ENCODE measurements at regions not wholly inside any gene's neighbourhood (a gene's known extent, or its start where the extent isn't known, plus 50 kb on each side); places are given as distances from the start of the nearest gene placed in this dataset.

GRCh38 chr13:108102771-108103170 lies 112.6 kb downstream of the LIG4 start:
- POLR2A ChIA-PET = no interaction called here

More at GRCh38 chr13:108102771-108103170, 112.6 kb downstream of the LIG4 start:
- H3K4me3 Mint-ChIP-seq = no peak overlapping the region
- H3K27me3 Mint-ChIP-seq (ENCODE audit: low read depth) = no peaks in the 10 kb centered on the region
- TF ChIP-seq STAT6 (CRISPR knock-in tag; conservative IDR thresholded peaks at IDR 0.05; ENCODE audit: low read depth) (no peak), ZNF281 (CRISPR knock-in tag; IDR thresholded peaks at IDR 0.05) (no peak), IRF2 (CRISPR knock-in tag; IDR thresholded peaks at IDR 0.05; ENCODE audit: borderline replicate concordance, low read depth) (no peak), NFE2L1 (CRISPR knock-in tag; IDR thresholded peaks at IDR 0.05) (no peak), NR2C2 (CRISPR knock-in tag; IDR thresholded peaks at IDR 0.05) (no peak), TP53 (CRISPR knock-in tag; IDR thresholded peaks at IDR 0.05) (no peak), ZNF396 (CRISPR knock-in tag; IDR thresholded peaks at IDR 0.05; ENCODE audit: borderline replicate concordance) (no peak), FOXP4 (CRISPR knock-in tag; IDR thresholded peaks at IDR 0.05) (no peak), AFF4 (CRISPR knock-in tag; IDR thresholded peaks at IDR 0.05; ENCODE audit: borderline replicate concordance) (no peak), ZNF671 (CRISPR knock-in tag; IDR thresholded peaks at IDR 0.05) (no peak), SMAD4 (CRISPR knock-in tag; IDR thresholded peaks at IDR 0.05) (no peak), KAT7 (CRISPR knock-in tag; IDR thresholded peaks at IDR 0.05; ENCODE audit: borderline replicate concordance) (no peak), GRHL2 (CRISPR knock-in tag; IDR thresholded peaks at IDR 0.05; ENCODE audit: insufficient replicate concordance, severe bottlenecking) (no peak), ATF6 (CRISPR knock-in tag; IDR thresholded peaks at IDR 0.05) (no peak), TEAD1 (CRISPR knock-in tag; IDR thresholded peaks at IDR 0.05) (no peak), ETV6 (CRISPR knock-in tag; IDR thresholded peaks at IDR 0.05) (no peak), ZNF425 (CRISPR knock-in tag; conservative IDR thresholded peaks at IDR 0.05) (no peak), ZBTB43 (CRISPR knock-in tag; IDR thresholded peaks at IDR 0.05) (no peak)
- ATAC-seq = no peak
- DNase-seq (ENCODE audit: low spot score) = no peak
- peaks cover 14% of the 10 kb centered on the region for H3K4me1 Mint-ChIP-seq
- no peaks in the 10 kb centered on the region for H3K36me3 Mint-ChIP-seq
- H3K9me3 Mint-ChIP-seq = peaks cover 7% of the 10 kb centered on the region; the same call in 1 of the 2 replicates
- no peak overlapping the region for H3K27ac Mint-ChIP-seq
- CTCF ChIA-PET = interaction anchor here (0.7 kb wide), 1 partner anchor 53 kb away, joined by 4 read pairs; no protein-coding TSS in a partner anchor
